Gastrocnemius medialis (tissue), 4 donors: ENCODE measurements at regions not wholly inside any gene's neighbourhood (a gene's known extent, or its start where the extent isn't known, plus 50 kb on each side); places are given as distances from the start of the nearest gene placed in this dataset.

ENCODE experiments used
- CTCF ChIP-seq, 5 experiments: fragments of 450-650 bp in 3 of 5; fragments of 200-600 bp in 2 of 5; sonication (generic) in 2 of 5; IDR thresholded peaks in 4 of 5; conservative IDR thresholded peaks in 1 of 5; 1 replicate in 4 of 5; 2 replicates in 1 of 5; pipeline ENCODE4 v1.5.1; 2016 to 2019; ENCODE audit warnings: antibody characterized with exemption in 5 of 5, mild to moderate bottlenecking in 3 of 5, moderate library complexity in 3 of 5
- POLR2A ChIP-seq, 2 donors: fragments of 450-650 bp; IDR thresholded peaks; one replicate each; pipeline ENCODE4 v1.6.1; 2017; ENCODE audit warnings: antibody characterized with exemption in 2 of 2, mild to moderate bottlenecking in 2 of 2, moderate library complexity in 2 of 2

- TF ChIP-seq CTCF (IDR thresholded peaks at IDR 0.05 in 4 of 5, conservative IDR thresholded peaks at IDR 0.05 in 1 of 5), result no peak
- TF ChIP-seq POLR2A (IDR thresholded peaks at IDR 0.05), result no peak
Observed at GRCh38 chrX:4787971-4788370, 1074.5 kb upstream of the PRKX start.
